RWPE2 (cell line): ENCODE measurements at regions not wholly inside any gene's neighbourhood (a gene's known extent, or its start where the extent isn't known, plus 50 kb on each side); places are given as distances from the start of the nearest gene placed in this dataset.

Experiments used
- ATAC-seq: fragments of 200-7000 bp; cut with Tn5 transposase; 3 replicates; pipeline ENCODE4 v1.9.1; 2021; ENCODE audit warnings: low read depth
- DNase-seq: peaks from one replicate; pipeline ENCODE4 v3.0.0-alpha.2; 2020; ENCODE audit warnings: low spot score
- H3K27ac ChIP-seq: fragments of 450-650 bp; 2 replicates; pipeline ENCODE4 v1.5.1; 2017; ENCODE audit warnings: mild to moderate bottlenecking; ENCODE audit not compliant: poor library complexity, severe bottlenecking
- H3K27me3 ChIP-seq: fragments of 250-450 bp; sonication (Bioruptor Pico); 2 replicates; pipeline ENCODE4 v1.5.1; 2021; ENCODE audit warnings: mild to moderate bottlenecking, moderate library complexity; ENCODE audit not compliant: insufficient read depth, poor library complexity, severe bottlenecking
- H3K36me3 ChIP-seq: fragments of 250-450 bp; sonication (Bioruptor Pico); 2 replicates; pipeline ENCODE4 v1.5.1; 2020; ENCODE audit warnings: low read depth, mild to moderate bottlenecking, moderate library complexity
- H3K4me1 ChIP-seq: fragments of 250-450 bp; sonication (Bioruptor Pico); 2 replicates; pipeline ENCODE4 v1.5.1; 2021; ENCODE audit warnings: mild to moderate bottlenecking, moderate library complexity; ENCODE audit not compliant: insufficient read depth, poor library complexity, severe bottlenecking
- H3K4me3 ChIP-seq: fragments of 250-450 bp; sonication (Bioruptor Pico); 2 replicates; pipeline ENCODE4 v1.5.1; 2021; ENCODE audit warnings: mild to moderate bottlenecking, moderate library complexity; ENCODE audit not compliant: severe bottlenecking
- H3K9me3 ChIP-seq: fragments of 250-450 bp; sonication (Bioruptor Pico); 2 replicates; pipeline ENCODE4 v1.5.1; 2021; ENCODE audit warnings: mild to moderate bottlenecking, moderate library complexity; ENCODE audit not compliant: severe bottlenecking
- CTCF ChIP-seq: fragments of 450-650 bp; IDR thresholded peaks from one replicate; pipeline ENCODE4 v1.5.1; 2017; ENCODE audit warnings: mild to moderate bottlenecking, moderate library complexity; ENCODE audit not compliant: poor library complexity, severe bottlenecking

GRCh38 chr10:3648170-3648569, 136.8 kb downstream of the KLF6 start:
- H3K4me3 ChIP-seq, result no peak overlapping the region
- no peaks in the 10 kb centered on the region for H3K27me3 ChIP-seq
- no peaks in the 10 kb centered on the region for H3K9me3 ChIP-seq
- no peak for TF ChIP-seq CTCF
- no peaks in the 10 kb centered on the region for H3K36me3 ChIP-seq
- DNase-seq (no peak), ATAC-seq (no peak)
- no peaks in the 10 kb centered on the region for H3K4me1 ChIP-seq
- no peak overlapping the region for H3K27ac ChIP-seq

GRCh38 chr10:3647074-3647473, 137.9 kb downstream of the KLF6 start:
- no peaks in the 10 kb centered on the region for H3K27me3 ChIP-seq
- H3K27ac ChIP-seq, result no peak overlapping the region
- no peak for TF ChIP-seq CTCF
- H3K9me3 ChIP-seq, result no peaks in the 10 kb centered on the region
- no peaks in the 10 kb centered on the region for H3K4me1 ChIP-seq
- DNase-seq, result no peak
- ATAC-seq, result no peak
- H3K36me3 ChIP-seq, result no peaks in the 10 kb centered on the region
- H3K4me3 ChIP-seq, result no peak overlapping the region

- Histone ChIP-seq H3K4me1 (no peaks in the 10 kb centered on the region), H3K27ac (no peak overlapping the region), H3K4me3 (no peak overlapping the region), H3K27me3 (no peaks in the 10 kb centered on the region), H3K36me3 (no peaks in the 10 kb centered on the region), H3K9me3 (no peaks in the 10 kb centered on the region)
- DNase-seq (no peak), ATAC-seq (no peak)
- TF ChIP-seq CTCF, result no peak
Measured at GRCh38 chr10:3645406-3645805, 139.6 kb downstream of the KLF6 start.

- no peak for TF ChIP-seq CTCF
Measured at GRCh38 chr10:3640816-3641215, 144.2 kb downstream of the KLF6 start.

GRCh38 chr10:3639546-3639945, 145.5 kb downstream of the KLF6 start:
- H3K27ac ChIP-seq, result no peak overlapping the region
- TF ChIP-seq CTCF, result no peak
- ATAC-seq (no peak), DNase-seq (no peak)
- no peaks in the 10 kb centered on the region for H3K27me3 ChIP-seq
- no peak overlapping the region for H3K4me3 ChIP-seq
- H3K4me1 ChIP-seq, result no peaks in the 10 kb centered on the region
- no peaks in the 10 kb centered on the region for H3K36me3 ChIP-seq
- no peaks in the 10 kb centered on the region for H3K9me3 ChIP-seq

More at GRCh38 chr10:3640816-3641215, 144.2 kb downstream of the KLF6 start:
- DNase-seq (no peak), ATAC-seq (no peak)
- Histone ChIP-seq H3K4me3 (no peak overlapping the region), H3K4me1 (no peaks in the 10 kb centered on the region), H3K36me3 (no peaks in the 10 kb centered on the region), H3K27me3 (no peaks in the 10 kb centered on the region), H3K27ac (no peak overlapping the region), H3K9me3 (no peaks in the 10 kb centered on the region)
